Fibroblast of skin of back (primary cell): ENCODE measurements at regions not wholly inside any gene's neighbourhood (a gene's known extent, or its start where the extent isn't known, plus 50 kb on each side); places are given as distances from the start of the nearest gene placed in this dataset.
"Not testable (repeated sequence)": the region's sequence is repeated elsewhere in the genome, so short reads cannot be mapped to it uniquely, and the experiment has no call there.

Source experiments
- DNase-seq: peaks from one replicate; pipeline ENCODE4 v3.0.0-alpha.2; 2013

GRCh38 chr11:91303749-91304148 is 920.9 kb upstream of the FAT3 start:
- DNase-seq, result peak; percentile 65

DNA sequence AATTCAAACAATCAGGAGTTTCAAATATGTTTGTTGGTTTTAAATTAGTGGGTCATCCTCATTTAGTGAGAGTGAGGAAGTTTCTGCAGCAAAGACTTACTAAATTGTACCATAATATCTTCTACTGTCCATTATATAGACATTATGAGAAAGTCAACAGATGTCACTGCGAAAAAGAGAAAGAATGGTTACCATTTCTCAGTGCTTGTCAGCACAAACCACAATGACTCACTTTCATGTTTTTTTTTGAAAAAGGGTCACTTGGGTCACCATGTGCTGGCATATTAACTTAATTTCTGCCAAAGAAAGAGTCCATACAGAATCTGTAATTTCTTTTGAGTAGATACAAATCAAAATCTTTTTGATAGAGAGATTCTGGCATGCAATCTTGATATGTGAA is 924.6 kb upstream of the FAT3 start:
- DNase-seq, result peak; percentile 80

DNA sequence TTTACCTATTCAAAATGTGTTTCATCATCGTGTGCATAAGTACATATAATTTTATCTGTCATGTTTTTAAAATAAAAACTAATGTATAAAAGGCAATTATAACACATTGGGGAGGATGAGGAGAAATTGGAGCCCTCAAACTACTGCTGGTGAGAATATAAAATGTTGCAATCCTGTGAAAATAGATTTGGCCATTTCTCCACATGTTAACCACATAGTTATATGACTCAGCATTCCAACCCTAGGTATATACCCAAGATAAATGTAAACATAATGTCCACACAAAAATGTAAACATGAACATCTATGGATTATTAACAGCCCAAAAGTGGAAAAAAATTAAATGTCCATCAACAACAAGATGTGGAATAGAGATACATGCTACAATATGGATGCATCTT is 928.0 kb upstream of the FAT3 start:
- peak; percentile 52 for DNase-seq

DNA sequence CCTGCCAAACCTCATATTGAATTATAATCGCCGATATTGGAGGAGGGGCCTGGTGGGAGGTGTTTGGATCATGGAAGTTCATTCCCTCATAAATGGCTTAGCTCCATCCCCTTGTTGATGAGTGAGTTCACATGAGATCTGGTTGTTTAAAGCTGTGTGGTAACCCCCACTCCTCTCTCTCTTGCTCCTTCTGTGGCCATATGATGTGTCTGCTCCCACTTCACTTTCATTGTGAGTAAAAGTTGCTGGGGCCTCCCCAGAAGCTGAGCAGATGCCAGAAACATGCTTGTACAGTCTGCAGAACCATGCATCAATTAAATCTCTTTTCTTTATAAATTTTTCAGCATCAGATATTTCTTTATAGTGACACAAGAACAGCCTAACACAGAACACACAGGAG is 929.0 kb upstream of the FAT3 start:
- DNase-seq, result no peak

DNA sequence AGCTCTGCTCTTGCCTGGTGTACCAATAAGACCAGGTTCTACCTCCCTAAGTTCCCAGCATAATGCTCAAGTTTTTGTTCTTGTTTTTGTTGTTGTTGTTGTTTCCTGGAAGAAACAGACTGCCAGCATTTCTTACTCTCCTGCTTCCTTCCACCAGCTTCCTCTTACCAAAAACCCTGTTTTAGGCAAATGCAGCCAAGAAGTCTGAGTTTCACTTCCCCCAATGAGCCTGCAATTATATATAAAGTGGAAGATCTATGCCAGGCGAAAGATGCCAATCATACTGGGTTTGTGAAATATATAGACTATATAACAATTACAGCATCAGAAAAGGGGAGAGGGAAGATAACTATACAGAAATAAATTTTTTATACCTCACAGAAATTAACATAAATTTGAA is 931.5 kb upstream of the FAT3 start:
- DNase-seq, result no peak

GRCh38 chr11:91272089-91272488 is 952.5 kb upstream of the FAT3 start:
- no peak for DNase-seq

DNA sequence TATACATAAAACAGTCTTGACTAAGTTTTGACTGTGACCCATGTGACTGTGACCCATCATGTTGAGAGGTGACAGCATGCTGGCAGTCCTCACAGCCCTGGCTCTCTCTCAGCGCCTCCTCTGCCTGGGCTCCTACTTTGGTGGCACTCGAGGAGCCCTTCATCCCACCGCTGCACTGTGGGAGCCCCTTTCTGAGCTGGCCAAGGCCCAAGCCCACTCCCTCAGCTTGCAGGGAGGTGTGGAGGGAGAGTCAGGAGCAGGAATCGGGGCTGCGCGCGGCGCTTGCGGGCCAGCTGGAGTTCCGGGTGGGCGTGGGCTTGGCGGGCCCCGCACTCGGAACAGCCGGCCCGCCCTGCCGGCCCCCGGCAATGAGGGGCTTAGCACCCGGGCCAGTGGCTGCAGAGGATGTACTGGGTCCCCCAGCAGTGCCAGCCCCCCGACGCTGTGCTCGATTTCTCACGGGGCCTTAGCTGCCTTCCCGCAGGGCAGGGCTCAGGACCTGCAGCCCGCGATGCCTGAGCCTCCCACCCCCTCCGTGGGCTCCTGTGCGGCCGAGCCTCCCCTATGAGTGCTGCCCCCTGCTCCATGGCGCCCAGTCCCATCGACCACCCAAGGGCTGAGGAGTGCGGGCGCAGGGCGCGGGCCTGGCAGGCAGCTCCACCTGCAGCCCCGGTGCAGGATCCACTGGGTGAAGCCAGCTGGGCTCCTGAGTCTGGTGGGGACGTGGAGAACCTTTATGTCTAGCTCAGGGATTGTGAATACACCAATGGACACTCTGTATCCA is 955.9 kb upstream of the FAT3 start:
- DNase-seq, result not testable (repeated sequence)

- no peak for DNase-seq
Observed at GRCh38 chr11:91265946-91266345, 958.7 kb upstream of the FAT3 start.

DNA sequence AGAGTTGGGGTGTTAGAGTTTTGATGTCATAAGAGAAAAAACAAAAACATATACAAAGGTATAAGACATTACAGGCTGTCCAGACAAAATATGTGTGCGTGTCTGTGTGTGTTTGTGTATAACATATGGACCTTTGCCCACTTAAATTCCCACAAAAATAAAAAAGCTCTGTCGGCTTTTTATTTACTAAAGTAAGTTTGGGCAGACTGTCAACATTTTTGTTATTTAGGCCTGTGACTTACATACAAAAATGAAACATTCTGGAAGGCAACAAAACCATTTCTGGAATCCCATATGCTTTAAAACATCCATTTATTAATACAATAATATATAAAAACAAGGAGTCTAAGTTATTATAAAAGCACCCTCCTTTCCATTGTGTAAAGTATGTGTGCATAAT is 960.1 kb upstream of the FAT3 start:
- no peak for DNase-seq

GRCh38 chr11:91263496-91264365 is 960.9 kb upstream of the FAT3 start:
- DNase-seq, result no peak

DNA sequence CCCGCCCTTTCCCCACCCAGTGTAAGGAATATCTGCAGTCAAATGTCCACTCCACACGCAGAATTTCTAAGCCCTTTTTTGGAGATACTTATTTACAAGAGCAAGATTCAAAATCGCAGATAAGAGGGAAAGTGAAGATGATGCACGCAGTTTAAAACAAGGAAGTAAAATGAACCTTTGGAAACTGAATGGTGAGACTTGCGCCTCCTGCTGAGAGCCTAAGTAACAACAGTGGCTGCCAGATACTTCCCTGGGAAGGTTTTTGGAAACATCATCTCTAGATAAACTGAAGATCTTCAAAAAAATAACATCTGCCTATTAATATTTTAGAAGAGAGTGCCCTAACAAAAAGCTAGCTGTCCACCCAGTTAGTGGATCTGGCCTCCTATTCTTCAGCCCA is 963.1 kb upstream of the FAT3 start:
- DNase-seq, result no peak

DNA sequence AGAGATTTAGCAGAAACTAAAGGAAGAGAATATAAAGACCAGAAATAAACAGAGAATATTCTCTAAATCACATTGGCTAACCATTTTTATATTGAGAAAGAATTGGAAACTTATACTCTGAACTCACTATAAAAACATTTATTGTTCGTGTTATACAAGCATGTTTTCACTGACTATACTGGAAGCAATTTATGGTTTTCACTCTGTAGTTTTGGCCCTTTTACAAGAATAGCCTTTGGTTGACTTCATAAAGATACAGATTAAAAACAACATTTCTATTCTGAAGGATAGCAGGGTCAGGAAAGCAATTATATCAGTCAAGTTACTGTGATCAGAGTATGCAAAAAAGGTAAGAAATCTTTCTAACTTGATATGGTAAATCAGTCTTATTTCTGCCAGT is 965.7 kb upstream of the FAT3 start:
- peak; percentile 57 for DNase-seq

GRCh38 chr11:91257667-91258066 is 967.0 kb upstream of the FAT3 start:
- DNase-seq, result peak; percentile 81

- DNase-seq, result peak; percentile 56
Observed at GRCh38 chr11:91248199-91248807, 976.3 kb upstream of the FAT3 start.

DNA sequence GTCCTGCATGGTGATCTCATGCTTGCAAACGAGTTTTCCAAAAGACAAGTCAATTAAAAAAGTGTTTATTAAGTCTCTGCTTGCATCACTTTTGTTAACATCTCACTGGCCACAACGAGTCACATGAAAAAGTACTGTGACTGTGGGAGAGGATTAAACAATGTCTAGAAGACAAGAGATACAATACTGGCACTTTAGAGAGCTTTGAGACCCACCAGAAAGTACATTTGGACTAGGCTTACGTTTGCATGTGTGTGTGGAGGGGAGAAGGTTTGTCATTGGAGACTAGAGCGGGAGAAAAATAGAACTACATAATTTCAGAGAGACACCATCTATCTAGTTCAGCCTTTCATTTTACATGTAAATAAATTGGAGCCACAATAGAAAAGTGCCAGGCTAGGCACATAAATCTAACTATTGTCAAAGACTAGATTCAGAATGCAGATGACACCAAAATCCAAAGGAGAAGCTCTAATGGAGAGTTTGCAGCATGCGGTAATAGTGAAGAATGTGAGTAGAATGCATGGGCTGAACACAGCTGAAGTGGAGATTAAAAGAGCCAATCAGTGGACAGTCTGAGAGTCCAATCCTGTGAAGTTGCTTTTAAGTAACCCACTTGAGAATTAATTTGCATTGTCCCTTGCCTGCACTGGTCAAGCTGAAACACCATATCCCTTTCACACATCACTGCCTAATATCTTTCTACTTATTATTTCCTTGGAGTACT is 977.4 kb upstream of the FAT3 start:
- DNase-seq, result no peak

GRCh38 chr11:91244912-91245311 is 979.7 kb upstream of the FAT3 start:
- DNase-seq, result no peak

- DNase-seq, result no peak
Observed at GRCh38 chr11:91243630-91244029, 981.0 kb upstream of the FAT3 start.

- DNase-seq, result peak; percentile 40
Observed at GRCh38 chr11:91243051-91243450, 981.6 kb upstream of the FAT3 start.

GRCh38 chr11:91241226-91241625 is 983.4 kb upstream of the FAT3 start:
- DNase-seq, result no peak

DNA sequence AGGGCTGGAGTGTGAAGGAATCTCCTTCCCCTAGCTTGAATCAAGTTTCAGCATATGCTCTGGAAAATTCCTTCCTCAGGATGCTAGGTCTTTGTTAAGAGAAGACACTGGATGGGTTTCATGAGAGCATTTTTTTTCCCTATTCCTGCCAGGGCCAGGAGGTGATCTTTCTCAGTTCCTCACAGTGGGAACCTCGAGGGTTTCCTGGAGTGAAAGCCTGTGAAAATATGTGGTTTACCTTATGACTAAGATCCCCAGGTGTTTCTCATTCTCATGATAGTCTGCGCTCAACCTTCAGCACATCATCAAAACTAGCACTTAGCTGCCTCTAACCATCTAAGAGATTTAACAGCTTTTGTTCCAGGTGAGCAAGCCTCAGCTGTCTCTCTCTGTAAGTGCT is 985.3 kb upstream of the FAT3 start:
- DNase-seq, result no peak

- DNase-seq, result peak; percentile 52
Observed at GRCh38 chr11:91231226-91231625, 993.4 kb upstream of the FAT3 start.

GRCh38 chr11:91230647-91231046 is 994.0 kb upstream of the FAT3 start:
- DNase-seq, result no peak

DNA sequence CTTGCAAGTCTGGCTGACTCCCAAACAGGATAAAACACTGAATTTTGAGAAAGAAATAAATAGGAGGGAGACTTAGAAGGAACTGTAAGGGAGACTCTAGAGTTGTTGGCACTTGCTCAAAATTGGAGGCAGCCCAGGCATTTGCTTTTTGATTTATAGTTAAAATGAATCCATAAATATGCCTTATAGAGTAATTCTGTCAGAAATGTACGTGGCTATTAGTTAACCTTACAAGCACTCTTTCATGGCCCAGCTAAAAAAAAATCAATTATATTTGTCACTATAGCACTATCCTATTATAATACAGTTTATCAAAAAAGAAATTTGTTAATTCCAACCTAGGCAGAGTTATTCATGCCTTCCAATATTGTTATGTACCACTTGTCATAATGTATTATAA is 1000.0 kb upstream of the CHORDC1 start:
- DNase-seq, result no peak
